ENCODE measurements at regions not wholly inside any gene's neighbourhood (a gene's known extent, or its start where the extent isn't known, plus 50 kb on each side); places are given as distances from the start of the nearest gene placed in this dataset.

DNA sequence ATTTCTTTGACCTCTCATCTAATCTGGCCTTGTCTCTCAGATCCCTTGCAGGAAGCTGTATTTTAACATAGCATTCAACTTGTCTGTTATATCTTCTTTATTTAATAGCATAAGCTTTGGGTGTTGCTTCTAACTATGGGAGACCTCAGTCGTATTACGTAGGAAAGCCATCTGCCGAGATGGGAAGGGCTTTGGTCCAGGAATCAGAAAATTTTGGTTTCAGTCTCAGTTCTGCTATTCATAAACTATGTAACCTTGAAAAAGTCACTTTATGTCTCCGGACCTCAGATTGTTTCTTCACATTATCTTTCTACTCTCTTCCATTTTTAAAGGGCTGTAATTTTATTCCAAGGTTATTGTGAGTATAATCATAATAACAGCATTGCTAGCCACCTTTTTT, 297.7 kb downstream of the SATB2 start:
- TF ChIP-seq, protein P1, sequence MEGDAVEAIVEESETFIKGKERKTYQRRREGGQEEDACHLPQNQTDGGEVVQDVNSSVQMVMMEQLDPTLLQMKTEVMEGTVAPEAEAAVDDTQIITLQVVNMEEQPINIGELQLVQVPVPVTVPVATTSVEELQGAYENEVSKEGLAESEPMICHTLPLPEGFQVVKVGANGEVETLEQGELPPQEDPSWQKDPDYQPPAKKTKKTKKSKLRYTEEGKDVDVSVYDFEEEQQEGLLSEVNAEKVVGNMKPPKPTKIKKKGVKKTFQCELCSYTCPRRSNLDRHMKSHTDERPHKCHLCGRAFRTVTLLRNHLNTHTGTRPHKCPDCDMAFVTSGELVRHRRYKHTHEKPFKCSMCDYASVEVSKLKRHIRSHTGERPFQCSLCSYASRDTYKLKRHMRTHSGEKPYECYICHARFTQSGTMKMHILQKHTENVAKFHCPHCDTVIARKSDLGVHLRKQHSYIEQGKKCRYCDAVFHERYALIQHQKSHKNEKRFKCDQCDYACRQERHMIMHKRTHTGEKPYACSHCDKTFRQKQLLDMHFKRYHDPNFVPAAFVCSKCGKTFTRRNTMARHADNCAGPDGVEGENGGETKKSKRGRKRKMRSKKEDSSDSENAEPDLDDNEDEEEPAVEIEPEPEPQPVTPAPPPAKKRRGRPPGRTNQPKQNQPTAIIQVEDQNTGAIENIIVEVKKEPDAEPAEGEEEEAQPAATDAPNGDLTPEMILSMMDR (IDR thresholded peaks at IDR 0.05), result no peak
- TF ChIP-seq POLR2AphosphoS5 (IDR thresholded peaks at IDR 0.05) (no peak), POLR2A (IDR thresholded peaks at IDR 0.05) (no peak), EP300 (IDR thresholded peaks at IDR 0.05) (no peak)

Measured in suprapubic skin (tissue), 4 donors.